ENCODE measurements at regions not wholly inside any gene's neighbourhood (a gene's known extent, or its start where the extent isn't known, plus 50 kb on each side); places are given as distances from the start of the nearest gene placed in this dataset.

- Histone ChIP-seq H3K9me2 (replicated peaks; ENCODE audit: low read length) (no peaks in the 10 kb centered on the region), H3F3A (ENCODE audit: low read length, unreplicated experiment) (no peaks in the 10 kb centered on the region), H3K4me2 (ENCODE audit: low read length) (0 out of 2 replicates have a peak overlapping the region, but pooled peaks have one; percentile 10), H3K79me2 (ENCODE audit: low read length) (no peaks in the 10 kb centered on the region), H4K20me1 (ENCODE audit: low read length) (no peaks in the 10 kb centered on the region), H3K27ac (ENCODE audit: low read length) (no peak overlapping the region), H3K36me3 (ENCODE audit: low read depth, low read length) (no peaks in the 10 kb centered on the region), H2AFZ (ENCODE audit: low read length) (0 out of 2 replicates have a peak overlapping the region, but pooled peaks have one; percentile 8), H3K9ac (ENCODE audit: low read length) (no peak overlapping the region), H3K4me1 (ENCODE audit: insufficient read depth, low read length) (no peaks in the 10 kb centered on the region), H3K27me3 (ENCODE audit: low read length) (peaks cover 14% of the 10 kb centered on the region; the same call in 1 of the 2 replicates), H3K9me3 (ENCODE audit: low read length) (no peaks in the 10 kb centered on the region), H3K4me3 (ENCODE audit: low read length) (no peak overlapping the region)
- DNase-seq (peak; percentile 67), ATAC-seq (no peak)
- intact Hi-C loops (cut with micrococcal nuclease): no loop called here
- POLR2A ChIA-PET (ENCODE audit: unreplicated experiment): no interaction called here
- TF ChIP-seq EZH2 (IDR thresholded peaks at IDR 0.05; ENCODE audit: low read length, unreplicated experiment): no peak
- no peak for TF ChIP-seq EZH2phosphoT487 (IDR thresholded peaks at IDR 0.05; ENCODE audit: borderline replicate concordance, low read length)
- TF ChIP-seq CTCF (conservative IDR thresholded peaks at IDR 0.05; ENCODE audit: low read depth, low read length): no peak
- BruUV-seq (replicated peaks): no TSS peak
- CTCF ChIA-PET: no interaction called here
Measured at GRCh38 chr4:54877006-54877405, 219.2 kb downstream of the KIT start.

DNA sequence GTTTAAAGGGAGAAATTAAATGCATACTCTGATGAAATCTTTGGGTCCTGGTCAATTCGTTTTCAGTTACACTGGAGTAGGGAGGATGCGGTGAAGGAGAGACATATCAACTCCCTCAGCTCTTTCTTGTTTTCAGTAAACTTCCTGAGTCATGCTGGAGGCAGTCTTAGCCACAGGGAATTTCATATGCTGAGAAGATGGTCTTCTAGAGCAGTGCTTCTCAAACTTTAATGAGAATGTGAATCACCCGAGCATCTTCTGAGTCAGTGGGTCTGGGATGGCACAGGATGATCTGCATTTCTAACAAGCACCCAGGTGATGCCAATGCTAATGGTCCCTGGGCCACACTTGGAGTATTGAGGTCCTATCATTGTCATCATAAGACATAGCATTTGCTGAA, 214.5 kb downstream of the KIT start:
- Histone ChIP-seq H3K9ac (ENCODE audit: low read length) (no peak overlapping the region), H3K9me3 (ENCODE audit: low read length) (no peaks in the 10 kb centered on the region), H3K27ac (ENCODE audit: low read length) (no peak overlapping the region), H3F3A (ENCODE audit: low read length, unreplicated experiment) (no peaks in the 10 kb centered on the region), H3K4me1 (ENCODE audit: insufficient read depth, low read length) (no peaks in the 10 kb centered on the region), H3K79me2 (ENCODE audit: low read length) (no peaks in the 10 kb centered on the region), H4K20me1 (ENCODE audit: low read length) (no peaks in the 10 kb centered on the region), H3K9me2 (replicated peaks; ENCODE audit: low read length) (no peaks in the 10 kb centered on the region), H2AFZ (ENCODE audit: low read length) (no peak overlapping the region), H3K27me3 (ENCODE audit: low read length) (no peaks in the 10 kb centered on the region), H3K4me2 (ENCODE audit: low read length) (no peak overlapping the region), H3K36me3 (ENCODE audit: low read depth, low read length) (no peaks in the 10 kb centered on the region), H3K4me3 (ENCODE audit: low read length) (no peak overlapping the region)
- no TSS peak for BruUV-seq (replicated peaks)
- intact Hi-C loops (cut with micrococcal nuclease): no loop called here
- peak; percentile 43 for DNase-seq
- TF ChIP-seq EZH2 (IDR thresholded peaks at IDR 0.05; ENCODE audit: low read length, unreplicated experiment): no peak
- TF ChIP-seq CTCF (conservative IDR thresholded peaks at IDR 0.05; ENCODE audit: low read depth, low read length): no peak
- no peak for TF ChIP-seq EZH2phosphoT487 (IDR thresholded peaks at IDR 0.05; ENCODE audit: borderline replicate concordance, low read length)
- ATAC-seq: no peak
- ChIA-PET POLR2A (ENCODE audit: unreplicated experiment) (no interaction called here), CTCF (no interaction called here)

DNA sequence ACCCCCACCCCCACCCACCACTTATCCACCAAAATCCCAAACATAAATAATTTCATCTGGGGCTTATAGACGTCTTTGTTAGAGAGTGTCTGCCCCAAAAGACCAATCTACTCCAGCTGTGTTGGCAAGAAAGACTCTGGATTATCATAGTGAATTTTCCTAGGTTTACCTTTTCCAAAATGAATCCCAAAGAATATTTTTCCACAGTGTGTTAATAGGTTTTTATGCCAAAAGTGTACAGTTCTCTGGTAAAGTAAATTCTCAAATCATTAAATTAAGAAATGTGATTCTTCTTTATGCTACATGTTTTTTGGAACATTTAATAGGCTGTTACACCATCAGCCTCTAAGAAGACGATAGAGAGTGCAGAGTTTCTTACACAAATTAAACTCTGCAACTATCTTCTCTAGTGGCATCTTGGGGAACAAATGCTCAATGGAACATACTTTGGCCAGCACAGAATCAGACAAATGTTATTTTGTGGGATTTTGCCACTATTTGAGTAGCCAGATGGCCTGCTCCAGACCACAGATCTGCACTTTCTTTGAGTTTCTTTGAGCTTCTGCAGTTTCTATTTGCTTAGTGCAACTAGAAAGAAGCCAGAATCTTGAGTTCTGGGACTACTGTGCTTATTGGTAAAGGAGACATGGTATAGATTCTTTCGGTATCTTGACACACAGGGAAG, 206.0 kb downstream of the KIT start:
- CTCF ChIA-PET: no interaction called here
- BruUV-seq (replicated peaks): no TSS peak

More for the DNA sequence above, 206.0 kb downstream of the KIT start:
- H3K4me3 ChIP-seq (ENCODE audit: low read length): no peak overlapping the region
- H2AFZ ChIP-seq (ENCODE audit: low read length): no peak overlapping the region
- POLR2A ChIA-PET (ENCODE audit: unreplicated experiment): no interaction called here
- no peaks in the 10 kb centered on the region for H3K9me3 ChIP-seq (ENCODE audit: low read length)
- no peak for TF ChIP-seq CTCF (conservative IDR thresholded peaks at IDR 0.05; ENCODE audit: low read depth, low read length)
- no peak for TF ChIP-seq EZH2phosphoT487 (IDR thresholded peaks at IDR 0.05; ENCODE audit: borderline replicate concordance, low read length)
- no peak for TF ChIP-seq EZH2 (IDR thresholded peaks at IDR 0.05; ENCODE audit: low read length, unreplicated experiment)
- no peak overlapping the region for H3K27ac ChIP-seq (ENCODE audit: low read length)
- intact Hi-C loops (cut with micrococcal nuclease): no loop called here
- no peaks in the 10 kb centered on the region for H3K36me3 ChIP-seq (ENCODE audit: low read depth, low read length)
- no peak overlapping the region for H3K9ac ChIP-seq (ENCODE audit: low read length)
- no peaks in the 10 kb centered on the region for H3K9me2 ChIP-seq (replicated peaks; ENCODE audit: low read length)
- no peak overlapping the region for H3K4me2 ChIP-seq (ENCODE audit: low read length)
- no peak for DNase-seq
- ATAC-seq: no peak
- H3K27me3 ChIP-seq (ENCODE audit: low read length): peaks cover 50% of the 10 kb centered on the region
- no peaks in the 10 kb centered on the region for H3K79me2 ChIP-seq (ENCODE audit: low read length)
- H4K20me1 ChIP-seq (ENCODE audit: low read length): no peaks in the 10 kb centered on the region
- H3K4me1 ChIP-seq (ENCODE audit: insufficient read depth, low read length): no peaks in the 10 kb centered on the region
- H3F3A ChIP-seq (ENCODE audit: low read length, unreplicated experiment): no peaks in the 10 kb centered on the region

Measured in PC-3 (cell line).